ENCODE measurements at regions not wholly inside any gene's neighbourhood (a gene's known extent, or its start where the extent isn't known, plus 50 kb on each side); places are given as distances from the start of the nearest gene placed in this dataset.

DNA sequence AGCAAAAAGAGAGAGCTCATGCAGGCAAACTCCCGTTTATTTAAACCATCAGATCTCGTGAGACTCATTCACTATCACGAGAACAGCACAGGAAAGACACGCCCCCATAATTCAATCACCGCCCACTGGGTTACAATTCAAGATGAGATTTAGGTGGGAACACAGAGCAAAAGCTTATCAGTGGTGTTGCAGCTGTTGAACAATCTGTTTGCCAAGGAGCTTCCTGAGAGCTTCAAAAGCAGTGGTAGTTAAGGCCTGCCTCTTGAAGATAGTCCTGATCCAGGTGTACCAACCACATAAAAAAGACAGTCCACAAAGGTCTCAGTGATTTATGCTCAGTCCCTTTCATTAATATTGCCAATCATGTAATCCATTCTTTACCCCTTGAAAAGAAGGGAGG, 269.4 kb upstream of the IRAK1BP1 start:
- ChIA-PET POLR2A (interaction anchor here (1.0 kb wide), 1 partner anchor 23 kb away, joined by 3 read pairs; no protein-coding TSS in a partner anchor), CTCF (ENCODE audit: low intra/inter-chr PET ratio) (no interaction called here)
- Histone ChIP-seq H3K79me2 (ENCODE audit: control insufficient read depth, insufficient read depth, low read length) (no peaks in the 10 kb centered on the region), H3K9me3 (replicated peaks; ENCODE audit: control insufficient read depth, insufficient read depth, low read depth, low read length) (no peaks in the 10 kb centered on the region), H2AFZ (ENCODE audit: low read depth, low read length) (no peak overlapping the region), H3K4me1 (replicated peaks in 1 of 2; ENCODE audit: control insufficient read depth in 2 of 2, insufficient read depth in 2 of 2, low read length in 2 of 2) (no peaks in the 10 kb centered on the region), H3K4me3 (no peak overlapping the region), H3K9me1 (ENCODE audit: control insufficient read depth, insufficient read depth, low read length) (no peaks in the 10 kb centered on the region), H3K9ac (ENCODE audit: insufficient read depth in 1 of 2, low read depth in 2 of 2, low read length in 2 of 2) (no peak overlapping the region), H3K4me2 (ENCODE audit: insufficient read depth, low read length) (no peak overlapping the region), H3K36me3 (ENCODE audit: control insufficient read depth, insufficient read depth, low read length) (no peaks in the 10 kb centered on the region), H3K27ac (ENCODE audit: extremely low read depth, low read depth, low read length) (no peak overlapping the region), H4K20me1 (replicated peaks; ENCODE audit: control insufficient read depth, insufficient read depth, low read length) (no peaks in the 10 kb centered on the region), H3K27me3 (ENCODE audit: control insufficient read depth in 2 of 2, insufficient read depth in 2 of 2, low read length in 2 of 2) (no peaks in the 10 kb centered on the region)
- in situ Hi-C loops (cut with MboI) (no loop called here), intact Hi-C loops (cut with micrococcal nuclease) (no loop called here)
- TF ChIP-seq ZC3H8 (IDR thresholded peaks at IDR 0.05) (no peak), STAG1 (CRISPR knock-in tag; IDR thresholded peaks at IDR 0.05; ENCODE audit: borderline replicate concordance) (no peak), ZNF354B (CRISPR knock-in tag; IDR thresholded peaks at IDR 0.05) (no peak), CHD2 (IDR thresholded peaks at IDR 0.05; ENCODE audit: low read depth, low read length) (0 out of 2 replicates have a peak, but pooled peaks have one; percentile 19), HNRNPUL1 (IDR thresholded peaks at IDR 0.05; ENCODE audit: low read length) (no peak)
- TF ChIP-seq, protein P1, sequence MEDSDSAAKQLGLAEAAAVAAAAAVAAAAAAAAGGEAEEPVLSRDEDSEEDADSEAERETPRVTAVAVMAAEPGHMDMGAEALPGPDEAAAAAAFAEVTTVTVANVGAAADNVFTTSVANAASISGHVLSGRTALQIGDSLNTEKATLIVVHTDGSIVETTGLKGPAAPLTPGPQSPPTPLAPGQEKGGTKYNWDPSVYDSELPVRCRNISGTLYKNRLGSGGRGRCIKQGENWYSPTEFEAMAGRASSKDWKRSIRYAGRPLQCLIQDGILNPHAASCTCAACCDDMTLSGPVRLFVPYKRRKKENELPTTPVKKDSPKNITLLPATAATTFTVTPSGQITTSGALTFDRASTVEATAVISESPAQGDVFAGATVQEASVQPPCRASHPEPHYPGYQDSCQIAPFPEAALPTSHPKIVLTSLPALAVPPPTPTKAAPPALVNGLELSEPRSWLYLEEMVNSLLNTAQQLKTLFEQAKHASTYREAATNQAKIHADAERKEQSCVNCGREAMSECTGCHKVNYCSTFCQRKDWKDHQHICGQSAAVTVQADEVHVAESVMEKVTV (CRISPR knock-in tag; IDR thresholded peaks at IDR 0.05), result no peak
- no TSS peak for BruUV-seq (replicated peaks)
- FAIRE-seq (no peak), DNase-seq (ENCODE audit: extremely low read depth in 1 of 4, low spot score in 3 of 4) (no peak), ATAC-seq (no peak)
- 0% methylated on average over 5 of the region's 5 CpGs for WGBS (ENCODE audit: insufficient coverage, low coverage, missing lambda C conversion rate)

DNA sequence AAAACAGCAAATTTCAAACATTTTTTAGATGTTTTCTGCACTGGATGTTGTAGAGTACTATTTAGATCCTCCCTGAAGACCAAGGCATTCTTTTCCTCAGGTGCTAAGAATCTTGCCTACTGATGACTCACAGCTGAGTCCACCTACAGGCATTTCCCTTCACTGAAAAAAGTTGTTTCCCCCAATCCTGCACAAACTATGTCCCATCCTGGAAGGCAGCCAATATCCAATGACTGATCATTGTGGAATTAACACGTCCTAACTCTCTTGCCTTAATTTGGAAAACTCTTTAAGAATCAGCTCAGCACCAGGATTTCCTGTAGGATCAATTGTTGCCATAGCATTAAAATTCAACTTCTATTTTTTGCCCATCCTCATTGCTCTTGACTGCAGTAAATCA, 268.4 kb upstream of the IRAK1BP1 start:
- intact Hi-C loops (cut with micrococcal nuclease), result no loop called here
- BruUV-seq (replicated peaks), result no TSS peak
- POLR2A ChIA-PET, result interaction anchor here (1.0 kb wide), 1 partner anchor 22 kb away, joined by 3 read pairs; no protein-coding TSS in a partner anchor
- Histone ChIP-seq H3K4me1 (replicated peaks in 1 of 2; ENCODE audit: control insufficient read depth in 2 of 2, insufficient read depth in 2 of 2, low read length in 2 of 2) (no peaks in the 10 kb centered on the region), H3K4me3 (no peak overlapping the region), H2AFZ (ENCODE audit: low read depth, low read length) (no peak overlapping the region), H3K4me2 (ENCODE audit: insufficient read depth, low read length) (no peak overlapping the region), H3K27ac (ENCODE audit: extremely low read depth, low read depth, low read length) (no peak overlapping the region), H4K20me1 (replicated peaks; ENCODE audit: control insufficient read depth, insufficient read depth, low read length) (no peaks in the 10 kb centered on the region), H3K9me3 (replicated peaks; ENCODE audit: control insufficient read depth, insufficient read depth, low read depth, low read length) (no peaks in the 10 kb centered on the region), H3K79me2 (ENCODE audit: control insufficient read depth, insufficient read depth, low read length) (no peaks in the 10 kb centered on the region), H3K9me1 (ENCODE audit: control insufficient read depth, insufficient read depth, low read length) (no peaks in the 10 kb centered on the region), H3K9ac (ENCODE audit: insufficient read depth in 1 of 2, low read depth in 2 of 2, low read length in 2 of 2) (no peak overlapping the region), H3K36me3 (ENCODE audit: control insufficient read depth, insufficient read depth, low read length) (no peaks in the 10 kb centered on the region), H3K27me3 (ENCODE audit: control insufficient read depth in 2 of 2, insufficient read depth in 2 of 2, low read length in 2 of 2) (no peaks in the 10 kb centered on the region)
- FAIRE-seq (no peak), DNase-seq (ENCODE audit: extremely low read depth in 1 of 4, low spot score in 3 of 4) (no peak), ATAC-seq (no peak)
- CTCF ChIA-PET (ENCODE audit: low intra/inter-chr PET ratio), result no interaction called here
- 0% methylated on average over 1 of the region's 1 CpG for WGBS (ENCODE audit: insufficient coverage, low coverage, missing lambda C conversion rate)
- in situ Hi-C loops (cut with MboI), result no loop called here
- no peak for TF ChIP-seq IFI16 (CRISPR knock-in tag; IDR thresholded peaks at IDR 0.05)
- TF ChIP-seq, protein P2, sequence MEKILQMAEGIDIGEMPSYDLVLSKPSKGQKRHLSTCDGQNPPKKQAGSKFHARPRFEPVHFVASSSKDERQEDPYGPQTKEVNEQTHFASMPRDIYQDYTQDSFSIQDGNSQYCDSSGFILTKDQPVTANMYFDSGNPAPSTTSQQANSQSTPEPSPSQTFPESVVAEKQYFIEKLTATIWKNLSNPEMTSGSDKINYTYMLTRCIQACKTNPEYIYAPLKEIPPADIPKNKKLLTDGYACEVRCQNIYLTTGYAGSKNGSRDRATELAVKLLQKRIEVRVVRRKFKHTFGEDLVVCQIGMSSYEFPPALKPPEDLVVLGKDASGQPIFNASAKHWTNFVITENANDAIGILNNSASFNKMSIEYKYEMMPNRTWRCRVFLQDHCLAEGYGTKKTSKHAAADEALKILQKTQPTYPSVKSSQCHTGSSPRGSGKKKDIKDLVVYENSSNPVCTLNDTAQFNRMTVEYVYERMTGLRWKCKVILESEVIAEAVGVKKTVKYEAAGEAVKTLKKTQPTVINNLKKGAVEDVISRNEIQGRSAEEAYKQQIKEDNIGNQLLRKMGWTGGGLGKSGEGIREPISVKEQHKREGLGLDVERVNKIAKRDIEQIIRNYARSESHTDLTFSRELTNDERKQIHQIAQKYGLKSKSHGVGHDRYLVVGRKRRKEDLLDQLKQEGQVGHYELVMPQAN (IDR thresholded peaks at IDR 0.05; ENCODE audit: borderline replicate concordance), result no peak
- no peak for TF ChIP-seq ZC3H8 (IDR thresholded peaks at IDR 0.05)
- TF ChIP-seq ZKSCAN8 (CRISPR knock-in tag; IDR thresholded peaks at IDR 0.05), result no peak
- TF ChIP-seq, protein P3, sequence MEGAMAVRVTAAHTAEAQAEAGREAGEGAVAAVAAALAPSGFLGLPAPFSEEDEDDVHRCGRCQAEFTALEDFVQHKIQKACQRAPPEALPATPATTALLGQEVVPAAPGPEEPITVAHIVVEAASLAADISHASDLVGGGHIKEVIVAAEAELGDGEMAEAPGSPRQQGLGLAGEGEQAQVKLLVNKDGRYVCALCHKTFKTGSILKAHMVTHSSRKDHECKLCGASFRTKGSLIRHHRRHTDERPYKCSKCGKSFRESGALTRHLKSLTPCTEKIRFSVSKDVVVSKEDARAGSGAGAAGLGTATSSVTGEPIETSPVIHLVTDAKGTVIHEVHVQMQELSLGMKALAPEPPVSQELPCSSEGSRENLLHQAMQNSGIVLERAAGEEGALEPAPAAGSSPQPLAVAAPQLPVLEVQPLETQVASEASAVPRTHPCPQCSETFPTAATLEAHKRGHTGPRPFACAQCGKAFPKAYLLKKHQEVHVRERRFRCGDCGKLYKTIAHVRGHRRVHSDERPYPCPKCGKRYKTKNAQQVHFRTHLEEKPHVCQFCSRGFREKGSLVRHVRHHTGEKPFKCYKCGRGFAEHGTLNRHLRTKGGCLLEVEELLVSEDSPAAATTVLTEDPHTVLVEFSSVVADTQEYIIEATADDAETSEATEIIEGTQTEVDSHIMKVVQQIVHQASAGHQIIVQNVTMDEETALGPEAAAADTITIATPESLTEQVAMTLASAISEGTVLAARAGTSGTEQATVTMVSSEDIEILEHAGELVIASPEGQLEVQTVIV (CRISPR knock-in tag; IDR thresholded peaks at IDR 0.05; ENCODE audit: borderline replicate concordance), result no peak
- no peak for TF ChIP-seq ZNF79 (CRISPR knock-in tag; IDR thresholded peaks at IDR 0.05; ENCODE audit: low read depth)

Measured in K562 (cell line).